H1 (cell line): ENCODE measurements at regions not wholly inside any gene's neighbourhood (a gene's known extent, or its start where the extent isn't known, plus 50 kb on each side); places are given as distances from the start of the nearest gene placed in this dataset.
A peak's percentile ranks its signal among the peaks of the same experiment; 100 is the strongest.

Experiments
- ATF2 ChIP-seq: IDR thresholded peaks from 2 replicates; pipeline ENCODE4 v1.6.1; 2012; ENCODE audit warnings: low read length, inconsistent platforms
- BCL11A ChIP-seq, 2 experiments: IDR thresholded peaks; one replicate each; pipeline ENCODE4 v1.6.1; 2011; ENCODE audit warnings: low read depth in 2 of 2, low read length in 2 of 2, mild to moderate bottlenecking in 2 of 2
- CBX8 ChIP-seq: fragments of 300-800, 300-1000 bp; sonication (generic); IDR thresholded peaks from 2 replicates; pipeline ENCODE4 v1.7.1; 2016; ENCODE audit warnings: low read depth, low read length, borderline replicate concordance
- CHD1 ChIP-seq: IDR thresholded peaks from 2 replicates; pipeline ENCODE4 v1.6.1; 2012; ENCODE audit warnings: low read depth, low read length, improper control_type of control experiment
- CHD2 ChIP-seq: IDR thresholded peaks from 2 replicates; pipeline ENCODE4 v1.6.1; 2012; ENCODE audit warnings: low read length, improper control_type of control experiment
- CTBP2 ChIP-seq: IDR thresholded peaks from 2 replicates; pipeline ENCODE4 v1.7.0; 2011; ENCODE audit warnings: borderline replicate concordance, mild to moderate bottlenecking, moderate library complexity, mixed read lengths, low read length; ENCODE audit not compliant: insufficient read depth, insufficient read length
- CTCF ChIP-seq, 3 experiments: IDR thresholded peaks; 1 replicate in 2 of 3; 2 replicates in 1 of 3; pipeline versions ENCODE4 v1.5.1 to v1.6.1; 2011; ENCODE audit warnings: low read length in 3 of 3, mild to moderate bottlenecking in 3 of 3, inconsistent platforms in 2 of 3, low read depth in 1 of 3, moderate library complexity in 1 of 3; ENCODE audit not compliant: insufficient read depth in 1 of 3; ENCODE audit errors: control extremely low read depth in 1 of 3
- HDAC2 ChIP-seq, 2 experiments: fragments of 300-600 bp in 1 of 2; sonication (generic) in 1 of 2; IDR thresholded peaks; 2 replicates each; pipeline ENCODE4 v1.6.1; 2011 to 2012; ENCODE audit warnings: low read depth in 2 of 2, low read length in 2 of 2, mild to moderate bottlenecking in 2 of 2, moderate library complexity in 2 of 2, borderline replicate concordance in 1 of 2, inconsistent platforms in 1 of 2
- HDAC6 ChIP-seq: IDR thresholded peaks from one replicate; pipeline ENCODE4 v1.7.1; 2012; ENCODE audit warnings: low read depth, mild to moderate bottlenecking, inconsistent platforms, low read length, moderate library complexity
- JUN ChIP-seq: IDR thresholded peaks from 2 replicates; pipeline ENCODE4 v1.6.1; 2011; ENCODE audit warnings: low read depth, mild to moderate bottlenecking, improper control_type of control experiment, low read length
- NANOG ChIP-seq: IDR thresholded peaks from 2 replicates; pipeline ENCODE4 v1.6.1; 2011; ENCODE audit warnings: low read length, low read depth, mild to moderate bottlenecking, inconsistent platforms; ENCODE audit not compliant: insufficient read depth, poor library complexity, severe bottlenecking
- POLR2A ChIP-seq, 2 experiments: IDR thresholded peaks; 1 replicate in 1 of 2; 2 replicates in 1 of 2; pipeline ENCODE4 v1.6.1; 2011; ENCODE audit warnings: low read depth in 2 of 2, low read length in 2 of 2, mild to moderate bottlenecking in 2 of 2; ENCODE audit errors: control extremely low read depth in 1 of 2
- POLR2AphosphoS5 ChIP-seq: IDR thresholded peaks from 2 replicates; pipeline ENCODE4 v1.6.1; 2011; ENCODE audit warnings: low read depth, low read length
- RAD21 ChIP-seq, 2 experiments: IDR thresholded peaks in 1 of 2; conservative IDR thresholded peaks in 1 of 2; 2 replicates each; pipeline ENCODE4 v1.6.1; 2011; ENCODE audit warnings: low read depth in 2 of 2, low read length in 2 of 2, improper control_type of control experiment in 1 of 2, inconsistent platforms in 1 of 2, mild to moderate bottlenecking in 1 of 2, moderate library complexity in 1 of 2
- RBBP5 ChIP-seq: IDR thresholded peaks from 2 replicates; pipeline ENCODE4 v1.7.1; 2012; ENCODE audit warnings: low read depth, mild to moderate bottlenecking, inconsistent platforms, low read length, moderate library complexity, borderline replicate concordance
- RNF2 ChIP-seq: fragments of 200-900, 300-1000 bp; sonication (generic); IDR thresholded peaks from 2 replicates; pipeline ENCODE4 v1.7.1; 2016; ENCODE audit warnings: borderline replicate concordance, low read depth, mild to moderate bottlenecking, antibody characterized with exemption, low read length; ENCODE audit not compliant: poor library complexity, severe bottlenecking; ENCODE audit errors: missing control alignments
- SIRT6 ChIP-seq: IDR thresholded peaks from one replicate; pipeline ENCODE4 v1.7.1; 2012; ENCODE audit warnings: low read length, inconsistent platforms
- SP2 ChIP-seq: IDR thresholded peaks from 2 replicates; pipeline ENCODE4 v1.6.1; 2012; ENCODE audit warnings: mild to moderate bottlenecking, low read length, inconsistent platforms
- SRF ChIP-seq: IDR thresholded peaks from 2 replicates; pipeline ENCODE4 v1.6.1; 2011; ENCODE audit warnings: mild to moderate bottlenecking, low read depth, low read length, moderate library complexity
- SUZ12 ChIP-seq: fragments of 200-600 bp; sonication (generic); IDR thresholded peaks from 2 replicates; pipeline ENCODE4 v1.6.1; 2012; ENCODE audit warnings: mild to moderate bottlenecking, inconsistent platforms, low read length, moderate library complexity, mixed read lengths

GRCh38 chr15:25933456-25934158, 70.5 kb upstream of the ATP10A start (continued):
- TF ChIP-seq CHD2: no peak
- no peak for TF ChIP-seq JUN
- TF ChIP-seq CHD1: no peak
- no peak for TF ChIP-seq RNF2
- TF ChIP-seq BCL11A (IDR thresholded peaks at IDR 0.05; ENCODE audit: low read depth in 2 of 2, low read length in 2 of 2): no peak
- TF ChIP-seq SIRT6: no peak
- TF ChIP-seq CTBP2: no peak
- TF ChIP-seq POLR2AphosphoS5: no peak
- TF ChIP-seq HDAC6: no peak
- 0 out of 2 replicates have a peak, but pooled peaks have one; percentile 31 for TF ChIP-seq RBBP5
- TF ChIP-seq SP2: no peak
- TF ChIP-seq CBX8: no peak
- no peak for TF ChIP-seq ATF2
- no peak for TF ChIP-seq POLR2A (IDR thresholded peaks at IDR 0.05; ENCODE audit: control extremely low read depth in 1 of 2, low read depth in 2 of 2, low read length in 2 of 2)
- TF ChIP-seq SRF: no peak
- TF ChIP-seq HDAC2 (IDR thresholded peaks at IDR 0.05; ENCODE audit: borderline replicate concordance in 1 of 2, low read depth in 2 of 2, low read length in 2 of 2): no peak
- TF ChIP-seq RAD21 (IDR thresholded peaks at IDR 0.05 in 1 of 2, conservative IDR thresholded peaks at IDR 0.05 in 1 of 2; ENCODE audit: low read depth in 2 of 2, low read length in 2 of 2): peak; percentile 82
- peak; percentile 79 to 81 (median 80) for TF ChIP-seq CTCF (IDR thresholded peaks at IDR 0.05; ENCODE audit: control extremely low read depth in 1 of 3, insufficient read depth in 1 of 3, low read depth in 1 of 3, low read length in 3 of 3)
- no peak for TF ChIP-seq NANOG
- TF ChIP-seq SUZ12: no peak
